IMR-90 (cell line): ENCODE measurements at regions not wholly inside any gene's neighbourhood (a gene's known extent, or its start where the extent isn't known, plus 50 kb on each side); places are given as distances from the start of the nearest gene placed in this dataset.

ENCODE experiments used
- ATAC-seq: fragments of 200-7000 bp; cut with Tn5 transposase; 2 replicates; pipeline ENCODE4 v1.9.1; 2020; ENCODE audit warnings: low read depth, mild to moderate bottlenecking, moderate library complexity
- BruUV-seq: library from RNA; stranded (reverse); fragments of 400-500 nt; replicated peaks from 2 replicates; lab custom pipeline; 2021; lab: Mats Ljungman, UMichigan
- CTCF ChIA-PET: fragments of 300-600 bp; formaldehyde crosslinking; extraction: SDS; loops from one replicate; lab custom pipeline; 2021; ENCODE audit warnings: antibody characterized with exemption; lab: Yijun Ruan, JAX
- POLR2A ChIA-PET: fragments of 300-600 bp; sonication (Branson Sonifier 250); formaldehyde crosslinking; loops from one replicate; lab custom pipeline; 2022; ENCODE audit warnings: antibody characterized with exemption; ENCODE audit not compliant: unreplicated experiment; lab: Charles Lee
- DNase-seq: peaks from one replicate; pipeline ENCODE4 v3.0.0; 2013
- H2AFZ ChIP-seq: replicated peaks from 2 replicates; pipeline ENCODE3; 2013; ENCODE audit warnings: low read length, mild to moderate bottlenecking; ENCODE audit not compliant: poor library complexity
- H2AK5ac ChIP-seq: 2 replicates; pipeline ENCODE4 v1.6.1; 2013; ENCODE audit warnings: low read depth, low read length, inconsistent platforms
- H2AK9ac ChIP-seq: replicated peaks from 2 replicates; pipeline ENCODE3; 2013; ENCODE audit warnings: mild to moderate bottlenecking, low read depth, low read length, moderate library complexity; ENCODE audit not compliant: poor library complexity
- H2BK120ac ChIP-seq: 2 replicates; pipeline ENCODE4 v1.6.1; 2013; ENCODE audit warnings: low read depth, low read length, inconsistent platforms
- H2BK15ac ChIP-seq: 3 replicates; pipeline ENCODE4 v1.6.1; 2013; ENCODE audit warnings: low read depth, low read length, inconsistent platforms
- H2BK20ac ChIP-seq: 2 replicates; pipeline ENCODE4 v1.6.1; 2013; ENCODE audit warnings: low read depth, mild to moderate bottlenecking, inconsistent platforms, low read length, moderate library complexity
- H2BK5ac ChIP-seq: 2 replicates; pipeline ENCODE4 v1.6.1; 2013; ENCODE audit warnings: mild to moderate bottlenecking, low read depth, low read length, inconsistent platforms; ENCODE audit not compliant: poor library complexity, severe bottlenecking
- H3K14ac ChIP-seq: replicated peaks from 2 replicates; pipeline ENCODE4 v1.6.1; 2013; ENCODE audit warnings: low read depth, low read length, inconsistent platforms
- H3K18ac ChIP-seq: 2 replicates; pipeline ENCODE4 v1.6.1; 2013; ENCODE audit warnings: low read depth, low read length, control low read depth
- H3K23ac ChIP-seq: 2 replicates; pipeline ENCODE4 v1.6.1; 2013; ENCODE audit warnings: low read depth, low read length, inconsistent platforms
- H3K27ac ChIP-seq: 2 replicates; pipeline ENCODE4 v1.5.1; 2013; ENCODE audit warnings: mild to moderate bottlenecking, control low read depth, low read length; ENCODE audit not compliant: insufficient read depth
- H3K27me3 ChIP-seq: 2 replicates; pipeline ENCODE4 v1.6.1; 2013; ENCODE audit warnings: low read length; ENCODE audit not compliant: control insufficient read depth, insufficient read depth
- H3K36me3 ChIP-seq: 2 replicates; pipeline ENCODE4 v1.6.1; 2013; ENCODE audit warnings: low read length, mixed read lengths; ENCODE audit not compliant: control insufficient read depth, insufficient read depth
- H3K4ac ChIP-seq: 2 replicates; pipeline ENCODE4 v1.6.1; 2013; ENCODE audit warnings: low read depth, low read length, inconsistent platforms
- H3K4me1 ChIP-seq: 2 replicates; pipeline ENCODE4 v1.6.1; 2013; ENCODE audit warnings: low read length, mixed read lengths; ENCODE audit not compliant: control insufficient read depth, insufficient read depth
- H3K4me2 ChIP-seq: 2 replicates; pipeline ENCODE4 v1.6.1; 2013; ENCODE audit warnings: low read depth, mild to moderate bottlenecking, control low read depth, low read length, moderate library complexity
- H3K4me3 ChIP-seq: 2 replicates; pipeline ENCODE4 v1.5.1; 2013; ENCODE audit warnings: low read depth, mild to moderate bottlenecking, control low read depth, low read length, moderate library complexity; ENCODE audit not compliant: insufficient read depth
- H3K56ac ChIP-seq: 2 replicates; pipeline ENCODE4 v1.6.1; 2013; ENCODE audit warnings: low read length, inconsistent platforms; ENCODE audit not compliant: insufficient read depth; ENCODE audit errors: extremely low read depth
- H3K79me1 ChIP-seq, 2 experiments: 2 replicates each; pipeline ENCODE4 v1.6.1; 2013; ENCODE audit warnings: low read length in 2 of 2, inconsistent platforms in 1 of 2, low read depth in 1 of 2
- H3K9ac ChIP-seq: 2 replicates; pipeline ENCODE4 v1.6.1; 2013; ENCODE audit warnings: low read depth, low read length, control low read depth
- H3K9me1 ChIP-seq: 2 replicates; pipeline ENCODE4 v1.6.1; 2013; ENCODE audit warnings: low read length, inconsistent platforms; ENCODE audit not compliant: insufficient read depth
- H3K9me3 ChIP-seq: 2 replicates; pipeline ENCODE4 v1.6.1; 2013; ENCODE audit warnings: low read length; ENCODE audit not compliant: control insufficient read depth, insufficient read depth
- H4K20me1 ChIP-seq: 2 replicates; pipeline ENCODE4 v1.6.1; 2013; ENCODE audit warnings: low read length, inconsistent platforms; ENCODE audit not compliant: insufficient read depth
- H4K5ac ChIP-seq: 2 replicates; pipeline ENCODE4 v1.6.1; 2013; ENCODE audit warnings: mild to moderate bottlenecking, low read depth, low read length, control low read depth
- H4K8ac ChIP-seq, 2 experiments: 2 replicates each; pipeline ENCODE4 v1.6.1; 2013; ENCODE audit warnings: low read depth in 2 of 2, low read length in 2 of 2, control low read depth in 1 of 2, inconsistent platforms in 1 of 2
- H4K91ac ChIP-seq: 2 replicates; pipeline ENCODE4 v1.6.1; 2013; ENCODE audit warnings: low read depth, low read length, inconsistent platforms; ENCODE audit not compliant: insufficient read depth
- BHLHE40 ChIP-seq: fragments of 150-350 bp; IDR thresholded peaks from 2 replicates; pipeline ENCODE4 v1.6.1; 2016; ENCODE audit warnings: mild to moderate bottlenecking, low read depth, low read length
- CEBPB ChIP-seq: IDR thresholded peaks from 2 replicates; pipeline ENCODE4 v1.6.1; 2012; ENCODE audit warnings: low read depth, low read length, improper control_type of control experiment
- CHD1 ChIP-seq: IDR thresholded peaks from 2 replicates; pipeline ENCODE4 v1.6.1; 2012; ENCODE audit warnings: low read depth, low read length, improper control_type of control experiment
- MAZ ChIP-seq: IDR thresholded peaks from 2 replicates; pipeline ENCODE4 v1.6.1; 2012; ENCODE audit warnings: low read depth, mild to moderate bottlenecking, low read length, improper control_type of control experiment, moderate library complexity, borderline replicate concordance
- MXI1 ChIP-seq: IDR thresholded peaks from 2 replicates; pipeline ENCODE4 v1.6.1; 2012; ENCODE audit warnings: low read depth, mild to moderate bottlenecking, low read length, moderate library complexity, borderline replicate concordance
- NFE2L2 ChIP-seq: fragments of 150-350 bp; IDR thresholded peaks from 2 replicates; pipeline ENCODE4 v1.6.1; 2016; ENCODE audit warnings: low read depth, mild to moderate bottlenecking, low read length
- POLR2A ChIP-seq: IDR thresholded peaks from 2 replicates; pipeline ENCODE4 v1.6.1; 2012; ENCODE audit warnings: mild to moderate bottlenecking, low read depth, low read length
- RAD21 ChIP-seq: IDR thresholded peaks from 2 replicates; pipeline ENCODE4 v1.6.1; 2012; ENCODE audit warnings: low read length, improper control_type of control experiment
- RCOR1 ChIP-seq: IDR thresholded peaks from 2 replicates; pipeline ENCODE4 v1.6.1; 2012; ENCODE audit warnings: mild to moderate bottlenecking, low read length, improper control_type of control experiment; ENCODE audit not compliant: insufficient replicate concordance
- RFX5 ChIP-seq: IDR thresholded peaks from 2 replicates; pipeline ENCODE4 v1.8.0; 2012; ENCODE audit warnings: low read depth, mild to moderate bottlenecking, low read length, moderate library complexity
- SMC3 ChIP-seq: fragments of 150-350 bp; IDR thresholded peaks from 2 replicates; pipeline ENCODE4 v1.6.1; 2016; ENCODE audit warnings: low read depth, mild to moderate bottlenecking, antibody characterized with exemption, low read length, moderate library complexity
- WGBS, 2 experiments: methylation state at CpG; one replicate each; pipeline versions ENCODE4 v1.1.5 to v1.1.7; 2013; ENCODE audit warnings: missing lambda C conversion rate in 2 of 2; ENCODE audit not compliant: insufficient read length in 1 of 2; ENCODE audit errors: extremely low coverage in 2 of 2; 5-methylcytosine and 5-hydroxymethylcytosine counted together
- dilution Hi-C: fragments of 300-500 bp; cut with HindIII; formaldehyde crosslinking; loops from one replicate; pipeline ENCODE4 v1.14.3; 2018; ENCODE audit warnings: low sequenced_read_pairs; ENCODE audit not compliant: unreplicated experiment
- in situ Hi-C: fragments of 300-500 bp; cut with MboI; formaldehyde crosslinking; loops from 3 replicates; pipeline ENCODE4 v1.14.3; 2019; ENCODE audit warnings: low sequenced_read_pairs, inconsistent platforms, mixed read lengths
- intact Hi-C: fragments of 100-400 bp; cut with micrococcal nuclease; formaldehyde crosslinking; loops from 2 replicates; pipeline ENCODE4 v1.10.0; 2022
- TF ChIP-seq, protein P1 (sequence below): conservative IDR thresholded peaks from 2 replicates; pipeline ENCODE4 v1.5.1; 2012; ENCODE audit warnings: mild to moderate bottlenecking, low read depth, low read length, improper control_type of control experiment
- TF ChIP-seq, protein P2 (sequence below): fragments of 150-350 bp; IDR thresholded peaks from 2 replicates; pipeline ENCODE4 v1.6.1; 2016; ENCODE audit warnings: low read depth, mild to moderate bottlenecking, low read length, moderate library complexity, borderline replicate concordance
- TF ChIP-seq, protein P3 (sequence below): fragments of 150-350 bp; IDR thresholded peaks from 2 replicates; pipeline ENCODE4 v1.6.1; 2017; ENCODE audit warnings: mild to moderate bottlenecking, antibody characterized with exemption, low read length, low read depth

DNA sequence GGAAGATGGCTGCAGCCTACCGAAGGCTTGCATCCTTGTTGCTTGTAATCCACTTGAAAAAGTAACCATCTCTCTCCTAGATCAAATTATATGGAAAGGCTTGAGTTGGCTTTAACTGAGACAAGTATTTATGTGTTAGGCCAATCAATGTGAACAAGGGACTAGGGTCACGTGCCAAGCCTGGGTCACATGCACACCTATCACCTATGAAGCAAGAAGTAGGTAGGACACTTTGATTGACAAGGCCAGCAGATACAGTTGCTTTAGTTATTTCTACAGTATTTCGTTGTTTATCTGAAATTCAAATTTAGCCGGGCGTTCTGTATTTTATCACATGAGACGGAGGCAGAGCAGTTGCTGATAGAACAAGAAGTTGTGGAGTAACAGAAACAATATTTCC is 212.3 kb upstream of the OTX2 start:
- Histone ChIP-seq H3K18ac (no peak overlapping the region), H2BK15ac (no peak overlapping the region), H2BK5ac (no peak overlapping the region), H2BK20ac (no peak overlapping the region), H3K4me2 (no peak overlapping the region), H3K9me3 (no peaks in the 10 kb centered on the region), H3K14ac (no peak overlapping the region), H3K27me3 (no peaks in the 10 kb centered on the region), H4K5ac (no peak overlapping the region), H3K36me3 (no peaks in the 10 kb centered on the region), H3K4me1 (no peaks in the 10 kb centered on the region), H3K27ac (no peak overlapping the region), H4K91ac (no peak overlapping the region), H2BK120ac (no peak overlapping the region), H2AK5ac (no peak overlapping the region), H3K4ac (no peak overlapping the region), H3K79me1 (no peaks in the 10 kb centered on the region), H3K56ac (no peak overlapping the region), H3K9ac (no peak overlapping the region), H3K4me3 (no peak overlapping the region), H2AK9ac (no peak overlapping the region), H4K8ac (no peak overlapping the region), H3K9me1 (no peaks in the 10 kb centered on the region), H4K20me1 (no peaks in the 10 kb centered on the region), H2AFZ (no peak overlapping the region), H3K23ac (no peak overlapping the region)
- in situ Hi-C loops (no loop called here), dilution Hi-C loops (no loop called here), intact Hi-C loops (no loop called here)
- TF ChIP-seq POLR2A (no peak), RAD21 (no peak), MAZ (no peak), MXI1 (no peak), SMC3 (no peak), RCOR1 (no peak), CEBPB (no peak), RFX5 (no peak), CHD1 (no peak), NFE2L2 (no peak), BHLHE40 (no peak)
- TF ChIP-seq, protein P1, sequence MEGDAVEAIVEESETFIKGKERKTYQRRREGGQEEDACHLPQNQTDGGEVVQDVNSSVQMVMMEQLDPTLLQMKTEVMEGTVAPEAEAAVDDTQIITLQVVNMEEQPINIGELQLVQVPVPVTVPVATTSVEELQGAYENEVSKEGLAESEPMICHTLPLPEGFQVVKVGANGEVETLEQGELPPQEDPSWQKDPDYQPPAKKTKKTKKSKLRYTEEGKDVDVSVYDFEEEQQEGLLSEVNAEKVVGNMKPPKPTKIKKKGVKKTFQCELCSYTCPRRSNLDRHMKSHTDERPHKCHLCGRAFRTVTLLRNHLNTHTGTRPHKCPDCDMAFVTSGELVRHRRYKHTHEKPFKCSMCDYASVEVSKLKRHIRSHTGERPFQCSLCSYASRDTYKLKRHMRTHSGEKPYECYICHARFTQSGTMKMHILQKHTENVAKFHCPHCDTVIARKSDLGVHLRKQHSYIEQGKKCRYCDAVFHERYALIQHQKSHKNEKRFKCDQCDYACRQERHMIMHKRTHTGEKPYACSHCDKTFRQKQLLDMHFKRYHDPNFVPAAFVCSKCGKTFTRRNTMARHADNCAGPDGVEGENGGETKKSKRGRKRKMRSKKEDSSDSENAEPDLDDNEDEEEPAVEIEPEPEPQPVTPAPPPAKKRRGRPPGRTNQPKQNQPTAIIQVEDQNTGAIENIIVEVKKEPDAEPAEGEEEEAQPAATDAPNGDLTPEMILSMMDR, result no peak
- TF ChIP-seq, protein P2, sequence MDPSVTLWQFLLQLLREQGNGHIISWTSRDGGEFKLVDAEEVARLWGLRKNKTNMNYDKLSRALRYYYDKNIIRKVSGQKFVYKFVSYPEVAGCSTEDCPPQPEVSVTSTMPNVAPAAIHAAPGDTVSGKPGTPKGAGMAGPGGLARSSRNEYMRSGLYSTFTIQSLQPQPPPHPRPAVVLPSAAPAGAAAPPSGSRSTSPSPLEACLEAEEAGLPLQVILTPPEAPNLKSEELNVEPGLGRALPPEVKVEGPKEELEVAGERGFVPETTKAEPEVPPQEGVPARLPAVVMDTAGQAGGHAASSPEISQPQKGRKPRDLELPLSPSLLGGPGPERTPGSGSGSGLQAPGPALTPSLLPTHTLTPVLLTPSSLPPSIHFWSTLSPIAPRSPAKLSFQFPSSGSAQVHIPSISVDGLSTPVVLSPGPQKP, result no peak
- TF ChIP-seq, protein P3, sequence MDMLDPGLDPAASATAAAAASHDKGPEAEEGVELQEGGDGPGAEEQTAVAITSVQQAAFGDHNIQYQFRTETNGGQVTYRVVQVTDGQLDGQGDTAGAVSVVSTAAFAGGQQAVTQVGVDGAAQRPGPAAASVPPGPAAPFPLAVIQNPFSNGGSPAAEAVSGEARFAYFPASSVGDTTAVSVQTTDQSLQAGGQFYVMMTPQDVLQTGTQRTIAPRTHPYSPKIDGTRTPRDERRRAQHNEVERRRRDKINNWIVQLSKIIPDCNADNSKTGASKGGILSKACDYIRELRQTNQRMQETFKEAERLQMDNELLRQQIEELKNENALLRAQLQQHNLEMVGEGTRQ, result no peak
- no CpG with 5 or more reads among the region's 6 CpGs for WGBS, 2 experiments
- POLR2A ChIA-PET, result no interaction called here
- DNase-seq, result no peak
- CTCF ChIA-PET, result no interaction called here
- ATAC-seq, result no peak
- BruUV-seq, result no TSS peak
